ENCODE measurements at regions not wholly inside any gene's neighbourhood (a gene's known extent, or its start where the extent isn't known, plus 50 kb on each side); places are given as distances from the start of the nearest gene placed in this dataset.
"Not testable (repeated sequence)": the region's sequence is repeated elsewhere in the genome, so short reads cannot be mapped to it uniquely, and the experiment has no call there.

DNA sequence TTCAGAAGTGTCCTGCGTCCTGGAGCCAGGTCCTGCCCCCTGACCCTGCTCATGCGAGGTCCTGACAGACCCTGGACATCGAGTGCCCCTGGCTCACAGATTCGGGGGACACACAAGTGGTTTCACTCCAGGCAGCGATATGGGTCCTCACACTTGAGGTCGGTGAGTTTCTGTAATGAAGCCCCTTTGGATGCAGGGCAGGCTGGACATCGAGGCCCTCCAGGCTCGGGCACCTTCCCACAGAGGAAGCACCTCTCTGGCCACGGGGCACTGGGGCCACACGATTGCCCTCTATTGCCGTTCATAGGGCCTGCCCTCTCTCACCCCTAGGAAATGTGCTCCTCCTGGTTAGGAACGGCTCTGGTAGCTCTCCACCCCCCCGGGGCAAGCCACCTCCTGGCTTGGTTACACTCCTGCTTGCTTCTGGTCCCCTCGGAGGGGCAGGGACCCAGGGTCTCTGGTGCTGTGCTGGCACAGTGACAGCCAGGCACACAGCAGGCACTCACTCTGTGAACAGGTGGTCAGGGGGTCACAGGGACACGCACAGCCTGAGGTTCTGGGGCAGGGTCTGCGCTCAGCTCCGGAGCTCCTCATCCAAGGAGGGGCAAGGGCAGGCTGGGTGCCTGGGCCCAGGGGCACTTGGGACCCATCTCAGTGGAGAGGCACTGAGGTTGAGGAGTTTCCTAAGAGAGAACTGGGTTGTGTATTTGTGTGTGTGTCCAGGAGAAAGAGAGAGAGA is 907.7 kb downstream of the BRD1 start:
- 70 to 75% (median 73%) methylated on average over 12 to 17 of the region's 17 CpGs for WGBS, 4 donors
- intact Hi-C loops (cut with DNase I) = no loop called here
- Histone ChIP-seq H3K9me3 (no peaks in the 10 kb centered on the region), H3K27ac (no peak overlapping the region), H3K4me3 (no peak overlapping the region), H3K27me3 (peaks cover 0 to 20% (median 3%) of the 10 kb centered on the region in 9 donors), H3K4me1 (no peaks in the 10 kb centered on the region), H3K36me3 (no peaks in the 10 kb centered on the region)
- ATAC-seq (no peak), DNase-seq (no peak)
- no peak for TF ChIP-seq POLR2A (IDR thresholded peaks at IDR 0.05)
- TF ChIP-seq, protein P1, sequence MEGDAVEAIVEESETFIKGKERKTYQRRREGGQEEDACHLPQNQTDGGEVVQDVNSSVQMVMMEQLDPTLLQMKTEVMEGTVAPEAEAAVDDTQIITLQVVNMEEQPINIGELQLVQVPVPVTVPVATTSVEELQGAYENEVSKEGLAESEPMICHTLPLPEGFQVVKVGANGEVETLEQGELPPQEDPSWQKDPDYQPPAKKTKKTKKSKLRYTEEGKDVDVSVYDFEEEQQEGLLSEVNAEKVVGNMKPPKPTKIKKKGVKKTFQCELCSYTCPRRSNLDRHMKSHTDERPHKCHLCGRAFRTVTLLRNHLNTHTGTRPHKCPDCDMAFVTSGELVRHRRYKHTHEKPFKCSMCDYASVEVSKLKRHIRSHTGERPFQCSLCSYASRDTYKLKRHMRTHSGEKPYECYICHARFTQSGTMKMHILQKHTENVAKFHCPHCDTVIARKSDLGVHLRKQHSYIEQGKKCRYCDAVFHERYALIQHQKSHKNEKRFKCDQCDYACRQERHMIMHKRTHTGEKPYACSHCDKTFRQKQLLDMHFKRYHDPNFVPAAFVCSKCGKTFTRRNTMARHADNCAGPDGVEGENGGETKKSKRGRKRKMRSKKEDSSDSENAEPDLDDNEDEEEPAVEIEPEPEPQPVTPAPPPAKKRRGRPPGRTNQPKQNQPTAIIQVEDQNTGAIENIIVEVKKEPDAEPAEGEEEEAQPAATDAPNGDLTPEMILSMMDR (IDR thresholded peaks at IDR 0.05) = no peak

DNA sequence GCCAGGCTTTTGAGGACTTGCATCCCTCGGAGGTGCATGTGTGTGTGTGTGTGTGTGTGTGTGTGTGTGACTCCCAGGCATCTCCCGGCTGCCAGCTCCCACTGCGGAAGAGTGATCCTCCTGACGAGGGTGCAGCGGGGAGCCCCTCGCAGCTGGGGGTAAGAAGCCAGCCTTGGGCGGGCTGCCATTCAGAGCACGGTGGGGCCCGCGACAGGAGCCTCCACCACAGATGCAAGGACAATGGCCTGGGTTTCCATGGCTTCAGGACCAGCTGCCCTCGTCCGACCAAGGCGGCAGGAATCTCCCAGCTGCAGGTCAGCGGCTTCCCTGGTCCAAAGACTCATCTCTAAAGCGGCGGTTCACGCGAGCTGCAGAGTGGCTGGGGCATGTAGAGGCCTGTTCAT is 908.5 kb downstream of the BRD1 start:
- DNase-seq = no peak
- 76 to 84% (median 76%) methylated on average over 8 to 18 of the region's 18 CpGs for WGBS, 4 donors
- Histone ChIP-seq H3K27ac (no peak overlapping the region), H3K36me3 (no peaks in the 10 kb centered on the region), H3K27me3 (peaks cover 0 to 28% (median 6%) of the 10 kb centered on the region in 9 donors), H3K4me3 (no peak overlapping the region), H3K4me1 (no peaks in the 10 kb centered on the region), H3K9me3 (no peaks in the 10 kb centered on the region)
- TF ChIP-seq, protein P1 (IDR thresholded peaks at IDR 0.05) = no peak
- no peak for TF ChIP-seq POLR2A (IDR thresholded peaks at IDR 0.05)
- no peak for ATAC-seq
- intact Hi-C loops (cut with DNase I) = no loop called here

DNA sequence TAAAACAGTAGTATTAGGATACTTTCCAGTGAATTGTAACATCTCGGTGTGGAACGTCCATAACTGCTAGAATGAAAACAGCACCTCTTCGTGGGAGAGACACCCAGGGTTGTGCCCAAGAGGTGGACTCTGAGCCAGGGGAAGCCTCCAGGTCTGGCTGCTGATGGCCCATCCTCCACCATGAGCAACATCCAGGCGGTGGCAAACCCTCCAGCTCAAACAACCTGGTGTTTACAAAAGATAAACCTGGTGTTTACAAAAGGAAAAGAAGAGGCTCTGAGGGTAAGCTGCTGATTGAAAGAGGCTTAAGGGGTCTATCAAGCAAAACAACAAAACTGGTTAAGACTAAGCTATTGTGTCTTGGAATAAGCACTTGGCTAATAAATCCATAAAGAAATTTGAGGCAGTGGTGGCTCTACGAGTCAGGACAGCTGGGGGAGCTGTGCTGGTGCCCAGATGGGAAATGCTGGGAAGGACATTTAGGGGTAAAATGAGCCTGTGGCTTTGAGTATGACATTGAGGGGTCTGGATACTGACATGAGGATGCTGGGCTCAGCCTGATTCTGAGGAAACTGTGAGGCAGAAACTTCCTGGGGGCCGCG is 909.0 kb downstream of the BRD1 start:
- WGBS, 4 donors = 59 to 69% (median 61%) methylated on average over 6 to 7 of the region's 7 CpGs
- no peak for TF ChIP-seq POLR2A (IDR thresholded peaks at IDR 0.05)
- TF ChIP-seq, protein P1 (IDR thresholded peaks at IDR 0.05) = no peak
- H3K4me1 ChIP-seq = no peaks in the 10 kb centered on the region
- intact Hi-C loops (cut with DNase I) = no loop called here
- H3K36me3 ChIP-seq = no peaks in the 10 kb centered on the region
- H3K27me3 ChIP-seq = peaks cover 0 to 33% (median 6%) of the 10 kb centered on the region in 9 donors
- no peak overlapping the region for H3K4me3 ChIP-seq
- ATAC-seq = no peak
- H3K27ac ChIP-seq = no peak overlapping the region
- H3K9me3 ChIP-seq = no peaks in the 10 kb centered on the region
- no peak for DNase-seq

DNA sequence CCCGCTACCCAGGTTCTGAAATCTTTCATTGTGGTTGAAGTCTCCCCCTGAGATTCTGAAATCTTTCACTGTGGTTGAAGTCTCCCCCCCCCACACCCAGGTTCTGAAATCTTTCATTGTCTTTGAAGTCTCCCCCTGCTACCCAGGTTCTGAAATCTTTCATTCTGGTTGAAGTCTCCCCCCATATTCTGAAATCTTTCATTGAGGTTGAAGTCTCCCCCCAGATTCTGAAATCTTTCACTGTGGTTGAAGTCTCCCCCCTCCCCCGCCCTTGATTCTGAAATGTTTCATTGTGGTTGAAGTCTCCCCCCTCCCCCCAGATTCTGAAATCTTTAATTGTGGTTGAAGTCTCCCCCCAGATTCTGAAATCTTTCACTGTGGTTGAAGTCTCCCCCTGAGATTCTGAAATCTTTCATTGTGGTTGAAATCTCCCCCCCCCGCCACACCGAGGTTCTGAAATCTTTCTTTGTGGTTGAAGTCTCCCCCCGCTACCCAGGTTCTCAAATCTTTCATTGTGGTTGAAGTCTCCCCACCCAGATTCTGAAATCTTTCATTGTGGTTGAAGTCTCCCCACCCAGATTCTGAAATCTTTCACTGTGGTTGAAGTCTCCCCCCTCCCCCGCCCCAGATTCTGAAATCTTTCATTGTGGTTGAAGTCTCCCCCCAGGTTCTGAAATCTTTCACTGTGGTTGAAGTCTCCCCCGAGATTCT is 915.2 kb downstream of the BRD1 start:
- H3K27ac ChIP-seq; H3K4me3 ChIP-seq; H3K9me3 ChIP-seq; H3K36me3 ChIP-seq; intact Hi-C loops (cut with DNase I); H3K4me1 ChIP-seq; ATAC-seq; DNase-seq: not testable (repeated sequence)
- 67 to 75% (median 71%) methylated on average over 7 of the region's 7 CpGs for WGBS, 4 donors
- peaks cover 0 to 24% (median 4%) of the 10 kb centered on the region in 9 donors for H3K27me3 ChIP-seq

DNA sequence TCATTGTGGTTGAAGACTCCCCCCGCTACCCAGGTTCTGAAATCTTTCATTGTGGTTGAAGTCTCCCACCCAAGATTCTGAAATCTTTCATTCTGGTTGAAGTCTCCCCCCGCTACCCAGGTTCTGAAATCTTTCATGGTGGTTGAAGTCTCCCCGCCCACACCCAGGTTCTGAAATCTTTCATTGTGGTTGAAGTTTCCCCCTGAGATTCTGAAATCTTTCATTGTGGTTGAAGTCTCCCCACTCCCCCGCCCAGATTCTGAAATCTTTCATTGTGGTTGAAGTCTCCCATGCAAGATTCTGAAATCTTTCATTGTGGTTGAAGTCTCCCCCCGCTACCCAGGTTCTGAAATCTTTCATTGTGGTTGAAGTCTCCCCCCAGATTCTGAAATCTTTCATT is 916.0 kb downstream of the BRD1 start:
- not testable (repeated sequence) for ATAC-seq
- H3K27me3 ChIP-seq = peaks cover 0 to 30% (median 3%) of the 10 kb centered on the region in 9 donors

DNA sequence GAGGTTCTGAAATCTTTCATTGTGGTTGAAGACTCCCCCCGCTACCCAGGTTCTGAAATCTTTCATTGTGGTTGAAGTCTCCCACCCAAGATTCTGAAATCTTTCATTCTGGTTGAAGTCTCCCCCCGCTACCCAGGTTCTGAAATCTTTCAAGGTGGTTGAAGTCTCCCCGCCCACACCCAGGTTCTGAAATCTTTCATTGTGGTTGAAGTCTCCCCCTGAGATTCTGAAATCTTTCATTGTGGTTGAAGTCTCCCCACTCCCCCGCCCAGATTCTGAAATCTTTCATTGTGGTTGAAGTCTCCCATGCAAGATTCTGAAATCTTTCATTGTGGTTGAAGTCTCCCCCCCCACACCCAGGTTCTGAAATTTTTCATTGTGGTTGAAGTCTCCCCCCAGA is 916.6 kb downstream of the BRD1 start:
- H3K4me3 ChIP-seq; H3K36me3 ChIP-seq; H3K9me3 ChIP-seq; DNase-seq; H3K4me1 ChIP-seq; intact Hi-C loops (cut with DNase I); H3K27ac ChIP-seq; ATAC-seq: not testable (repeated sequence)
- 77 to 85% (median 82%) methylated on average over 2 to 3 of the region's 4 CpGs for WGBS, 4 donors
- H3K27me3 ChIP-seq = peaks cover 0 to 35% (median 3%) of the 10 kb centered on the region in 9 donors

More for the DNA sequence above, 916.0 kb downstream of the BRD1 start:
- H3K27ac ChIP-seq; H3K4me3 ChIP-seq; H3K36me3 ChIP-seq; DNase-seq; H3K4me1 ChIP-seq; intact Hi-C loops (cut with DNase I); H3K9me3 ChIP-seq: not testable (repeated sequence)
- WGBS, 4 donors = 75 to 91% (median 85%) methylated on average over 4 of the region's 5 CpGs

Measured in heart left ventricle (tissue), 16 donors.